HG03439 (cell line): ENCODE measurements at regions not wholly inside any gene's neighbourhood (a gene's known extent, or its start where the extent isn't known, plus 50 kb on each side); places are given as distances from the start of the nearest gene placed in this dataset.

Experiments
- ATAC-seq: cut with Tn5 transposase; IDR thresholded peaks from one replicate; pipeline ENCODE4 v1.9.1; 2021; ENCODE audit warnings: mild to moderate bottlenecking, moderate library complexity; ENCODE audit not compliant: unreplicated experiment

- no peak for ATAC-seq
Measured at GRCh38 chr14:100658181-100658886, 68.4 kb upstream of the DLK1 start.

GRCh38 chr14:100659345-100660001 lies 67.2 kb upstream of the DLK1 start:
- no peak for ATAC-seq

GRCh38 chr14:100660498-100660881 lies 66.2 kb upstream of the DLK1 start:
- ATAC-seq: no peak

GRCh38 chr14:100660882-100661635 lies 65.6 kb upstream of the DLK1 start:
- ATAC-seq: no peak

GRCh38 chr14:100662879-100663760 lies 63.6 kb upstream of the DLK1 start:
- ATAC-seq: no peak

GRCh38 chr14:100663761-100664052 lies 63.0 kb upstream of the DLK1 start:
- ATAC-seq: no peak

- no peak for ATAC-seq
Measured at GRCh38 chr14:100664231-100664630, 62.5 kb upstream of the DLK1 start.

GRCh38 chr14:100664841-100665510 lies 61.7 kb upstream of the DLK1 start:
- no peak for ATAC-seq

GRCh38 chr14:100665511-100666032 lies 61.1 kb upstream of the DLK1 start:
- no peak for ATAC-seq

GRCh38 chr14:100666403-100666802 lies 60.3 kb upstream of the DLK1 start:
- ATAC-seq: no peak

- ATAC-seq: no peak
Measured at GRCh38 chr14:100666851-100667250, 59.8 kb upstream of the DLK1 start.

GRCh38 chr14:100667656-100668055 lies 59.0 kb upstream of the DLK1 start:
- no peak for ATAC-seq

- ATAC-seq: no peak
Measured at GRCh38 chr14:100668352-100668751, 58.3 kb upstream of the DLK1 start.

GRCh38 chr14:100669011-100669412 lies 57.7 kb upstream of the DLK1 start:
- ATAC-seq: no peak

GRCh38 chr14:100669468-100669867 lies 57.2 kb upstream of the DLK1 start:
- ATAC-seq: no peak

- no peak for ATAC-seq
Measured at GRCh38 chr14:100670017-100670752, 56.5 kb upstream of the DLK1 start.

- no peak for ATAC-seq
Measured at GRCh38 chr14:100670753-100671049, 56.0 kb upstream of the DLK1 start.

- no peak for ATAC-seq
Measured at GRCh38 chr14:100671386-100671901, 55.2 kb upstream of the DLK1 start.

GRCh38 chr14:100671906-100672305 lies 54.8 kb upstream of the DLK1 start:
- ATAC-seq: no peak
